SU-DHL-6 (cell line): ENCODE measurements at regions not wholly inside any gene's neighbourhood (a gene's known extent, or its start where the extent isn't known, plus 50 kb on each side); places are given as distances from the start of the nearest gene placed in this dataset.

Experiments used
- CTCF ChIP-seq: fragments of 200-600 bp; sonication (generic); IDR thresholded peaks from one replicate; pipeline ENCODE4 v1.5.1; 2017; ENCODE audit warnings: antibody characterized with exemption, mild to moderate bottlenecking, low read length, moderate library complexity; ENCODE audit not compliant: insufficient read depth, poor library complexity, severe bottlenecking
- EZH2phosphoT487 ChIP-seq: fragments of 200-600 bp; sonication (generic), shearing (Covaris generic); conservative IDR thresholded peaks from 2 replicates; pipeline ENCODE4 v1.6.1; 2018; ENCODE audit warnings: mild to moderate bottlenecking, antibody characterized with exemption, low read length, moderate library complexity, mixed read lengths

- TF ChIP-seq CTCF (no peak), EZH2phosphoT487 (no peak)
Measured at GRCh38 chr2:234880551-234881211, 71.1 kb upstream of the SH3BP4 start.
